ENCODE measurements at regions not wholly inside any gene's neighbourhood (a gene's known extent, or its start where the extent isn't known, plus 50 kb on each side); places are given as distances from the start of the nearest gene placed in this dataset.

- TF ChIP-seq CTCF (optimal IDR thresholded peaks at IDR 0.05 in 1 of 3, IDR thresholded peaks at IDR 0.05 in 1 of 3, conservative IDR thresholded peaks at IDR 0.05 in 1 of 3; ENCODE audit: extremely low read depth in 1 of 3, insufficient read depth in 2 of 3, low read length in 3 of 3) (no peak), EZH2 (IDR thresholded peaks at IDR 0.05; ENCODE audit: low read length) (no peak)
Measured at GRCh38 chr2:222088561-222088960, 210.2 kb downstream of the PAX3 start.

Data from keratinocyte (primary cell).